ENCODE measurements at regions not wholly inside any gene's neighbourhood (a gene's known extent, or its start where the extent isn't known, plus 50 kb on each side); places are given as distances from the start of the nearest gene placed in this dataset.

GRCh38 chr13:109649713-109650112, 136.7 kb downstream of the IRS2 start:
- TF ChIP-seq CTCF (IDR thresholded peaks at IDR 0.05; ENCODE audit: low read length) (no peak), EZH2 (IDR thresholded peaks at IDR 0.05; ENCODE audit: borderline replicate concordance, low read length) (no peak)
